ENCODE measurements at regions not wholly inside any gene's neighbourhood (a gene's known extent, or its start where the extent isn't known, plus 50 kb on each side); places are given as distances from the start of the nearest gene placed in this dataset.

GRCh38 chr11:70486731-70487130, 88.4 kb downstream of the CTTN start:
- DNase-seq (ENCODE audit: low spot score), result no peak

GRCh38 chr11:70487160-70487559, 88.8 kb downstream of the CTTN start:
- DNase-seq (ENCODE audit: low spot score), result no peak

DNA sequence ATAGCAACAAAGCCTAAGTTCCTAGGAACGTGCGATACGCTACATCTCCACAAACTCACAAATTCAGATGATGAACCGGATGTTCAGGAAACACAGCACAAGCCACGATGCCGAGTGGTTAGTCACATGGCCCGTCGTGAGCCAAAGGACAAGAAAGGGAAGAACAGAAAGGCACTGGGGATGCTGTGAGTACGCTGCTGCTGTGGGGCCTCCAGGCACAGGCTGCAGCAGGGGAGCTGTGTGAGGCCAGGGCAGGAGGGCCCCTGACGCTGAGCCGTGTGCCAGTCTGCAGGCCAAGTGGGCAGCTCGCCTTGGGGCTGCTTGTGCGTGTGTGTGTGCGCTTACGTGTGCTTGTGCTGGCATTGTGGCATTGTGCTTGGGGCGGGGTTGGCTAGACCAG, 89.4 kb downstream of the CTTN start:
- no peak for DNase-seq (ENCODE audit: low spot score)

- DNase-seq (ENCODE audit: low spot score), result no peak
Measured at GRCh38 chr11:70488171-70488703, 89.9 kb downstream of the CTTN start.

DNA sequence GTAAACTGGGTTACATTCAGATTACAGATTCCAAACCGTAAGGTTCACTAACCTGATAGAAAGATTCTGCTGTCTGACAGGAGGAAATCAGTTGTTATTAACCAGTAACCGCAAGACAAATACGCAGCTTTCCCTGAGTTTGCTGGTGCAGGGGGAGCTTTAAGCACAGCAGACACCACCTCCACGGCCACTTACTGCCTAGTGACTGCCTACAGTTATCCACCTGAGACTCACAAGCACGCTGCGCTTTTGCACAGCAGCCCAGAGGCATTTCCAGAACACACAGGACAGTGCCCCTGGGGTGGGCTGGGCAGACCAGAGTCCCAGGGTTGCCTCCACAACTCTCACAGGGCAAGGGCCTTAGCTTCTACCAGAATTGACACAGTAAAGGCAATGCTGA, 90.9 kb downstream of the CTTN start:
- no peak for DNase-seq (ENCODE audit: low spot score)

DNA sequence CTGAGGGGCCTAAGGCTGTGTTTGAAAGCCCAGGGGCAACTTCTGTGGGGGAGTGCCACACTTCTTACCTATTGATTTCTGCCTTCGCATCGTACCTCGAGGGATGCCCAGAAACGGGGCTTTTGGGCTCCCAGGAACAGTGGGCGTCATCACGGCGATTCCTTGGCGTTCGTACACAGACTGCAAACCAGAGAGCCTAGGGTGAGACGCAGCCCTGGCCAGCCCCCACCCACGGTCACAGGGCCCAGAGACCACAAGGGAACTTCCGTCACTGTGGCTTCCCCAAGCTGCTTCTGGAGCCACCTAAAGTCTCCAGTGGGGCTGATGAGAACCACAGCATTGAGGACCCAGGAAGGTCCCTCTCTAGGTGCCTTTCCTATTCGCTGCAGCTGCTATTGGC, 91.9 kb downstream of the CTTN start:
- no peak for DNase-seq (ENCODE audit: low spot score)

GRCh38 chr11:70490723-70491558, 92.6 kb downstream of the CTTN start:
- DNase-seq (ENCODE audit: low spot score), result no peak

DNA sequence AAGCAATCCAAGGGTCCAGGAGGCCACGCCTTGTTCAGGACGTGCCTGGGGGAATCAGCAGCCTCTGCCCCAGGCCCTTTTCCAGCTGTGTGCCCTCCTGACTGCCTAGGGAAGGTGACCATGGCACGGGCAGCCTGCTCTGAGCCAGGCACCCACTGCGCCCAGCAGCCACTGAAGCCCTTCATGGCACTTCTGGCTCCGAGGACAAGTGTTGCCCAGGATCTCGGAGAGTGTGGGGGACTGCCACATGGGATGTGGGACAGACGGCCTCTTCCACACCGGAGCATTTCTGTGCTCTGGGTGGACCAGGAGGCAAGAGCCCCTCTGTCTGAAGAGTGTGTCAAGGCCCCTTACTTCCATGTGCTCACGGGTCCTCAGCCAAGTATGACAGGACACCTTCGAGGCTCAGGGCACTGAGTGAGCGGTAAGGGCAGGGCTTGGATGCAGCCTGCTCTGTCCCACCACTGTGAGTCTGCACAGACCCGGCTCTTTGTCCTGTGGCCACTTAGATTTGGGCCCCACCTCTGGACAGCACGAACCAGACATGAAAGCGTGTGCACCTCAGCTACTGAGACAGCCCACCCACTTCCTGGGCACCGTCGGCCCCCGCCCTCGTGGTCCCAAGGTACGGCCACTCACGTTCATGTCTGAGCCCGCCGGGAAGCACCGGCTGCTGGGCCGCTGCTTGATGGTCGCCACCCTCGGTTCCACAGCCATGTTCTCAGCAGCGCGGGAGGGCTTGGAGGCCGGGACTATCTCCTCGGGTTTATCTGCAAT, 93.6 kb downstream of the CTTN start:
- no peak for DNase-seq (ENCODE audit: low spot score)

DNA sequence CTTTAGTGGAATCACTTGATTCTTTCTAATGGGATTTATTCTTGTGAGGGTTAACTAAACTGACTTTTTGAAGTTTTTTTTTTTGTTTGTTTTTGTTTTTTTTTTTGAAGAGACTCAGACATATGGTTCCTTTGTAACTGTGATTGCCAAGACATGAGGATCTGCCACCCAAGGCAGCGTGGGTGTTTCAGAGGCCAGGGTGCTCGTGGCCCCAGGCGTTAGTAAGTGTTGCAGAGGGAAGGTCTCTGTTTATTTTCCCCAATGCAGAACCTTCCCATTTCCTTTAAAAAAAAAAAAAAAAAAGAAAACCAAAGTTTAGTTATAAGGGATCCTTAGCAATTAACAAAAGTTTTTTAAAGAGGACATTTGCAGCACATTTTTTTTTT, 94.8 kb downstream of the CTTN start:
- no peak for DNase-seq (ENCODE audit: low spot score)

DNA sequence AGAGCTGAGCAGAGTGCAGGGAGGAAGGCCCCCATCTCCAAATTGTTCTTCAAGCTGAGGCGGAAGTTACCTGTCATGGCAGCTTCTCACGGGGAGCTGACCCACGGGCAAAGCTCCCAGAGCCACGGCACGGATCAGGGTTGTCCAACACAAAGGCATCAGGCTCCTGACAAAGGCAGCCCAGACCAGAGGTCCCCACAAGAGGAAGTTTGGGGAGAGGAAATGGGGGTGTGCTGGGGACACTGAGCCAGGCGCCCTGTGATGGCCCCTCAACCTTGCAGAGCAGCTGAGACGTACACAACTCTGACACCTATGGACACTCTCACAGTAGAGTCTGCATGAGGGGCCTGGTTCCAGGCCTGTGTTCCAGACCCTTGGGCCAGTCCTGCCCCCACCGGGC, 95.6 kb downstream of the CTTN start:
- no peak for DNase-seq (ENCODE audit: low spot score)

GRCh38 chr11:70494559-70495350, 96.4 kb downstream of the CTTN start:
- no peak for DNase-seq (ENCODE audit: low spot score)

DNA sequence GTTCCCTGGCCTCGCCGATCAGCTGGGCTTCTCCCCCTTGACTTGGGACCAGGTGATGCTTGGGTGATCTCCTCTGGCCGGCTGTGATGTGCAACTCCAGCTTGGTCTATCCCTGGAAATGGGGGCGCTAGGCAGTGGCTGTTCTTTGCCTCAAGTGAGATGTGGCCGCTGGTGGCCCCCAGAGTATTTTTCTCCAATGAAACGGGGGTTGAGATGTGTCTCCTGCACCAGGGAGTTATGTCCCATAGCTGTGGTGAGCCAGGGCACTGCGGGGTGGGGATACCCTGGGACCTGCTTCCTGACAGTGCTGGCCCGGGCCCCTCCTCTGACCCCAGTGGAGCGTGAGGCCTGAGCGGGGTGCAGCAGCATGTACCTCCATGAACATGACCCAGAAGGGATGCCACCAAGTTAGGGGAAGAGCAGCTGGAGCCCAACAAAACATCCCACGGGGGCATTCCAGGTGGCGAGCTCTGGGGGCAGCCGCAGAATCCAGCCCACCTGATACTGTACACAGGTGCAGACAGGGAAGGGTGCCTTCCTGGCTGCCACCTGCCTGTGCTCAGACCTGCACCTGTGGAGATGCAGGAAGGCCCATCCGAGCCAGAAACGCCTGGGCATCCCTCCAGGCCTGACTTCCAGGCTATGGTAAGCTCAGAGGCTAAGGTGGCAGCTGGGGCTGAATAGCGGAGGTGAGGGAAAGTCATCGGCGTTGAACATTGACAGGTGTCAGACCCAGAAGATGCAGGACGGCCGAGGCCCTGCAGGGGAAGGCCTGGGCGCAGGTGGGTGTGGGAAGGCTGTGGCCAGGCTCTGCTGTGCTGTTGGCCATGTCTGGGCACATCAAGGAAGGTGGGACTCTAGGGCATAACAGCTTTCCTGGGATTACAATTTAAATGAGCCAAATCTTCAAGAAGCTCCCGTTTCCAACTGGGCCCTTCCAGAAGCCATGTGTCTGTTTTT, 97.3 kb downstream of the CTTN start:
- no peak for DNase-seq (ENCODE audit: low spot score)

DNA sequence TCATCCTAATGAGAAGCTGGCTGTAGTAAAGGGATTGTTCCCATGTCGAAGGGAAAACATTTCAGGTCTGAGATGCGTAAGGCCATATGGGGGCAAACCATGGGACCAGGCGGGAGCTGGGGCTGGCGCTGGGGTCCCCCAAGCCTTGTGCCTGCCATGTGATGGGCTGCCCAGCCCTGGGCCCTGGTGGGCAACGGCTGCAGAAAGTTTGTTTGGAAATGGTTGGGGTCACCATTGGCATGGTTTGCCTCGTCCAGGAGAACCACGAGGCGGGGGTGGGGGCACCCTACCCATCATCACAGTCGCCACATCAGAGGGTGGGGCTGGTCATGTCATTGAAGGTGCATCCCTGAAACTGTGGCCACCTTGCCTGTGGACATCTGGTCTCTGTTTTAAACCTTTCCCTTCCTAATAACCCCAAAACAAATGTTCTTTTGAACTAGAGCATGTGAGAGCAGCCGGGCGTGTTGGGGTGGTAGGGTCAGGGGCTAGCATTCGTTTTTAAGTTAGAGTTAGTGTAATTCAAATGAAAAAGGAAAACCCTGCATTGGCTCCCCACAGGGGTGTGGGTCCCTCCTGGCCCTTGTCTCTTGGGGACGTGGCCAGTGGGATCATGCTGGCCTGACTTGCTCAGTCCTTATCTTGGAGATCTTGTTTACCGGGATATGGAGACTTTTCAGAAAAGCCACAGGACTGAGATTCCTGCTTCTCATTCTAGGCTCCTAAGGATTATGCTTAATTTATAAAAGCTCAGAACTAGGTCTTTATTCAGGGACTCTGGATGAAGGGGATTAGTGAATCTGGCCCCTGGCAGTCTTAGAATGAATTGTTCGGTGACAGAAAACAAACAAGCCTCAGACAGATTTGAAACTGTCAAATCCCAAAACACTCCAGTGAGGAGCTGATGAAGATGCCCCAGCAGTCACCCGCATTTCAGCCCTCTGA, 98.5 kb downstream of the CTTN start:
- no peak for DNase-seq (ENCODE audit: low spot score)

- no peak for DNase-seq (ENCODE audit: low spot score)
Measured at GRCh38 chr11:70497536-70498075, 99.3 kb downstream of the CTTN start.

- no peak for DNase-seq (ENCODE audit: low spot score)
Measured at GRCh38 chr11:70498171-70498571, 99.8 kb downstream of the CTTN start.

DNA sequence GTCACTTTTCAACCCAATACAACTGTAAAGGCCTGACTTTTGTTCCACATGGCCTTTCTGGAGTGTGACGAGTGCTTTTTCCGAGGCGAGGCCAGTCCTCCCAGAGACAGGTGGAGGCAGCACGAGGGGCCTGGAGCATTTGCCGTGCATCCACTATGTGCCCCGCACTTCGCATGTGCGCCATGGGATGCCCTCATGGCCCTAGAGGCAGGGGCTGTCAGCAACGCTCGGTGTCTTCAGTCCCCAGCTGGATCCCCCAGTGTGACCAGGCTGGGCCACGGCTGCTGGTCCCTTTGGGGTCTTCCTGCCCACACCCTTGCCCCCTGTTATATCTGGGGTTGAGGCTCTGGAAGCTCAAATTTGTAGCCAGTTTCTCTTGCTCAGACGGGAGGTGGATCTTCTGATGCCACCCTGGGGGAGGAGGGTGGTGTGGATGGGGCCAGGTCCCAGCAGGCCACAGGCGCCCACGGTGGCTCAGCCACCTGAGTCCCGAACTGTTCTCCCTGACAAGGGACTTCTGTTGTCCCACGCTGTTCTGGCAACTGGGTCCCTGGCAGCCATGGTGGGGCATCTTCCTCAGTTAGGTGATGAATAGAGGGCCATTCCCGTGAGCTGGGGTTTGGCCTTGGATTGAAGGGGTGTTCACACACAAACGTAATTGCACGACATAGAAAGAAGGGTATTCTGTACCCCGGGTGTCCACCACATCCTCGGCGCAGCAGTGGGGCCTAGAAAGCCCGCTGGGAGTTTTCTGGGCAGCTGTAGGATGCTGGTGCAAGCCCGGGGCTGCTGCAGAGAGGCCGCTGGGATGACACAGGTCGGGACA, 100.9 kb downstream of the CTTN start:
- no peak for DNase-seq (ENCODE audit: low spot score)

GRCh38 chr11:70500076-70500847, 101.9 kb downstream of the CTTN start:
- no peak for DNase-seq (ENCODE audit: low spot score)

Measured in HuH-7 (cell line).